GM23338 (cell line): ENCODE measurements at regions not wholly inside any gene's neighbourhood (a gene's known extent, or its start where the extent isn't known, plus 50 kb on each side); places are given as distances from the start of the nearest gene placed in this dataset.

Experiments used
- ATAC-seq: fragments of 200-7000 bp; cut with Tn5 transposase; 3 replicates; pipeline ENCODE4 v1.9.1; 2020
- DNase-seq: peaks from one replicate; pipeline ENCODE4 v3.0.0-alpha.2; 2015; ENCODE audit warnings: low spot score
- H2AFZ ChIP-seq: fragments of 200-600 bp; sonication (generic); 2 replicates; pipeline ENCODE4 v1.8.0; 2016; ENCODE audit warnings: antibody characterized with exemption, mild to moderate bottlenecking, moderate library complexity
- H3F3A ChIP-seq: fragments of 200-600 bp; sonication (generic); replicated peaks from 2 replicates; pipeline ENCODE4 v1.8.0; 2017; ENCODE audit warnings: antibody characterized with exemption, mixed run types, low read depth
- H3K27ac ChIP-seq: fragments of 200-600 bp; sonication (generic); 2 replicates; pipeline ENCODE4 v1.6.1; 2016; ENCODE audit warnings: low read depth
- H3K27me3 ChIP-seq: fragments of 200-600 bp; sonication (generic); 2 replicates; pipeline ENCODE4 v1.8.0; 2016; ENCODE audit warnings: mild to moderate bottlenecking, mixed run types, moderate library complexity; ENCODE audit not compliant: insufficient read depth
- H3K36me3 ChIP-seq: fragments of 200-600 bp; sonication (generic); 2 replicates; pipeline ENCODE4 v1.8.0; 2016; ENCODE audit warnings: mild to moderate bottlenecking; ENCODE audit not compliant: insufficient read depth
- H3K4me1 ChIP-seq: fragments of 200-600 bp; sonication (generic); 2 replicates; pipeline ENCODE4 v1.8.0; 2016; ENCODE audit warnings: mild to moderate bottlenecking, moderate library complexity; ENCODE audit not compliant: insufficient read depth
- H3K4me2 ChIP-seq: fragments of 200-600 bp; sonication (generic); 2 replicates; pipeline ENCODE4 v1.7.1; 2017; ENCODE audit warnings: mixed run types
- H3K4me3 ChIP-seq: fragments of 200-600 bp; sonication (generic); 2 replicates; pipeline ENCODE4 v1.6.1; 2016; ENCODE audit warnings: mixed run types
- H3K79me2 ChIP-seq: fragments of 200-600 bp; sonication (generic); replicated peaks from 2 replicates; pipeline ENCODE4 v1.8.0; 2017; ENCODE audit warnings: mild to moderate bottlenecking; ENCODE audit not compliant: insufficient read depth
- H3K9me2 ChIP-seq: fragments of 200-600 bp; sonication (generic); 2 replicates; pipeline ENCODE4 v1.8.0; 2017; ENCODE audit not compliant: insufficient read depth
- H4K20me1 ChIP-seq: fragments of 200-600 bp; sonication (generic); replicated peaks from 2 replicates; pipeline ENCODE4 v1.8.0; 2017; ENCODE audit warnings: mild to moderate bottlenecking; ENCODE audit not compliant: insufficient read depth
- H3K27ac Mint-ChIP-seq: 2 replicates; pipeline ENCODE4 v1.8.0; 2020; ENCODE audit warnings: inconsistent platforms, mild to moderate bottlenecking, moderate library complexity, mixed read lengths
- H3K27me3 Mint-ChIP-seq: 3 replicates; pipeline ENCODE4 v1.8.0; 2022; ENCODE audit warnings: low read depth, mild to moderate bottlenecking, moderate library complexity, mixed read lengths, inconsistent platforms; ENCODE audit not compliant: insufficient read depth, poor library complexity
- H3K36me3 Mint-ChIP-seq: 3 replicates; pipeline ENCODE4 v1.8.0; 2021; ENCODE audit warnings: low read depth, mild to moderate bottlenecking, inconsistent platforms, moderate library complexity, mixed read lengths
- H3K4me1 Mint-ChIP-seq: 3 replicates; pipeline ENCODE4 v1.8.0; 2020; ENCODE audit warnings: mild to moderate bottlenecking, inconsistent platforms, mixed read lengths
- H3K4me3 Mint-ChIP-seq: 3 replicates; pipeline ENCODE4 v1.8.0; 2021; ENCODE audit warnings: moderate library complexity, mild to moderate bottlenecking, inconsistent platforms, mixed read lengths
- H3K9me3 Mint-ChIP-seq: 3 replicates; pipeline ENCODE4 v1.8.0; 2020; ENCODE audit warnings: moderate library complexity, mild to moderate bottlenecking, inconsistent platforms, mixed read lengths
- CREB1 ChIP-seq: fragments of 250-450 bp; sonication (Bioruptor Pico); IDR thresholded peaks from 2 replicates; pipeline ENCODE4 v1.5.0; 2020; ENCODE audit warnings: low read depth, mild to moderate bottlenecking, moderate library complexity
- EZH2phosphoT487 ChIP-seq: fragments of 200-600 bp; sonication (generic); IDR thresholded peaks from one replicate; pipeline ENCODE4 v1.8.1; 2018; ENCODE audit warnings: antibody characterized with exemption; ENCODE audit not compliant: unreplicated experiment
- JUNB ChIP-seq: IDR thresholded peaks from one replicate; pipeline ENCODE4 v1.6.1; 2016; ENCODE audit warnings: antibody characterized with exemption; ENCODE audit not compliant: unreplicated experiment
- STAT1 ChIP-seq: IDR thresholded peaks from one replicate; pipeline ENCODE4 v1.6.1; 2016; ENCODE audit warnings: antibody characterized with exemption; ENCODE audit not compliant: unreplicated experiment
- ZNF114 ChIP-seq: fragments of 250-450 bp; sonication (Bioruptor Pico); IDR thresholded peaks from 2 replicates; pipeline ENCODE4 v1.5.0; 2020; ENCODE audit warnings: mild to moderate bottlenecking, moderate library complexity
- TF ChIP-seq, protein P1 (sequence below): IDR thresholded peaks from 2 replicates; pipeline ENCODE4 v1.6.1; 2016; ENCODE audit warnings: antibody characterized with exemption

GRCh38 chr20:22418738-22419137 is 165.6 kb downstream of the FOXA2 start:
- Mint-ChIP-seq H3K27me3 (no peaks in the 10 kb centered on the region), H3K36me3 (no peaks in the 10 kb centered on the region), H3K4me3 (no peak overlapping the region), H3K9me3 (peaks cover 2% of the 10 kb centered on the region; the same call in 1 of the 3 replicates), H3K4me1 (no peaks in the 10 kb centered on the region; the same call in 2 of the 3 replicates), H3K27ac (no peak overlapping the region)
- Histone ChIP-seq H3F3A (no peaks in the 10 kb centered on the region), H3K9me2 (no peaks in the 10 kb centered on the region), H4K20me1 (no peaks in the 10 kb centered on the region; the same call in 1 of the 2 replicates), H3K4me1 (no peaks in the 10 kb centered on the region), H3K4me3 (no peak overlapping the region), H3K36me3 (no peaks in the 10 kb centered on the region), H3K4me2 (no peak overlapping the region), H2AFZ (no peak overlapping the region), H3K79me2 (no peaks in the 10 kb centered on the region), H3K27me3 (peaks cover 6% of the 10 kb centered on the region; the same call in 1 of the 2 replicates), H3K27ac (no peak overlapping the region)
- TF ChIP-seq CREB1 (CRISPR knock-in tag) (no peak), STAT1 (no peak)
- ATAC-seq (no peak), DNase-seq (no peak)

DNA sequence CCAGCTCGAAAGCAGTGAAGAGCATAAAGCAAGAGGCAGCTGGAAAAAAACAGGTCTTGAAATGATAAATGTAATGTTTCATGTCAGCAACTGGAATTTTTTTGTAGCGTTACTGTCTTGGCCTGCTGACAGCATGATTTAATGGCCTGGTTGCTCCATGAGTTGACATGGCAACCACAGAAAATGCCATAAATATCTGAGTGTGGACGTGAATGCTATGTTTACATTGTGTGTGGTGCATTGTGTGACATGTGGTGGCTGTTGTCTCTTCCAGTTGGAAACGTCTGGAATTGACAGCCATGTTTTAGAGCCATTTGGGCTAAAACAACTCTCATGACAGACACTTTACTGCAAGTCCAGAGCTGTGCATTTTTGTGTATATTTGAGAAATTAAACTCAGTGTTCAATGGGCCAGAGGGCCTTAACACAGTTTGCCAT is 170.0 kb downstream of the FOXA2 start:
- no peaks in the 10 kb centered on the region for H3K36me3 Mint-ChIP-seq
- H3K4me3 Mint-ChIP-seq, result no peak overlapping the region
- ATAC-seq (no peak), DNase-seq (no peak)
- H3K27me3 Mint-ChIP-seq, result peaks cover 3% of the 10 kb centered on the region
- no peaks in the 10 kb centered on the region; the same call in 1 of the 2 replicates for H4K20me1 ChIP-seq
- no peak overlapping the region for H2AFZ ChIP-seq
- H3F3A ChIP-seq, result no peaks in the 10 kb centered on the region
- H3K4me1 ChIP-seq, result no peaks in the 10 kb centered on the region
- H3K36me3 ChIP-seq, result no peaks in the 10 kb centered on the region
- H3K9me2 ChIP-seq, result no peaks in the 10 kb centered on the region
- H3K27me3 ChIP-seq, result no peaks in the 10 kb centered on the region
- no peaks in the 10 kb centered on the region for H3K79me2 ChIP-seq
- H3K27ac ChIP-seq, result no peak overlapping the region
- no peak overlapping the region for H3K4me3 ChIP-seq
- peaks cover 4% of the 10 kb centered on the region; the same call in 2 of the 3 replicates for H3K4me1 Mint-ChIP-seq
- TF ChIP-seq JUNB, result no peak
- no peak for TF ChIP-seq CREB1 (CRISPR knock-in tag)
- H3K9me3 Mint-ChIP-seq, result peaks cover 2% of the 10 kb centered on the region; the same call in 1 of the 3 replicates
- H3K4me2 ChIP-seq, result no peak overlapping the region
- no peak overlapping the region for H3K27ac Mint-ChIP-seq

- Histone ChIP-seq H3F3A (no peaks in the 10 kb centered on the region), H3K27ac (no peak overlapping the region), H3K4me2 (no peak overlapping the region), H3K79me2 (no peaks in the 10 kb centered on the region), H2AFZ (no peak overlapping the region), H3K4me3 (no peak overlapping the region), H4K20me1 (no peaks in the 10 kb centered on the region), H3K36me3 (no peaks in the 10 kb centered on the region), H3K27me3 (no peaks in the 10 kb centered on the region), H3K4me1 (no peaks in the 10 kb centered on the region), H3K9me2 (no peaks in the 10 kb centered on the region)
- H3K27ac Mint-ChIP-seq, result no peak overlapping the region
- H3K4me3 Mint-ChIP-seq, result no peak overlapping the region
- H3K4me1 Mint-ChIP-seq, result peaks cover 4% of the 10 kb centered on the region; the same call in 2 of the 3 replicates
- DNase-seq, result no peak
- H3K36me3 Mint-ChIP-seq, result no peaks in the 10 kb centered on the region
- no peak for TF ChIP-seq ZNF114 (CRISPR knock-in tag)
- TF ChIP-seq JUNB, result no peak
- TF ChIP-seq, protein P1, sequence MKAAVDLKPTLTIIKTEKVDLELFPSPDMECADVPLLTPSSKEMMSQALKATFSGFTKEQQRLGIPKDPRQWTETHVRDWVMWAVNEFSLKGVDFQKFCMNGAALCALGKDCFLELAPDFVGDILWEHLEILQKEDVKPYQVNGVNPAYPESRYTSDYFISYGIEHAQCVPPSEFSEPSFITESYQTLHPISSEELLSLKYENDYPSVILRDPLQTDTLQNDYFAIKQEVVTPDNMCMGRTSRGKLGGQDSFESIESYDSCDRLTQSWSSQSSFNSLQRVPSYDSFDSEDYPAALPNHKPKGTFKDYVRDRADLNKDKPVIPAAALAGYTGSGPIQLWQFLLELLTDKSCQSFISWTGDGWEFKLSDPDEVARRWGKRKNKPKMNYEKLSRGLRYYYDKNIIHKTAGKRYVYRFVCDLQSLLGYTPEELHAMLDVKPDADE, result no peak
- no peak for TF ChIP-seq CREB1 (CRISPR knock-in tag)
- TF ChIP-seq EZH2phosphoT487, result no peak
- ATAC-seq, result no peak
- H3K9me3 Mint-ChIP-seq, result peaks cover 2% of the 10 kb centered on the region; the same call in 1 of the 3 replicates
- peaks cover 3% of the 10 kb centered on the region for H3K27me3 Mint-ChIP-seq
These were observed 171.1 kb downstream of the FOXA2 start for GRCh38 chr20:22412977-22413868.
